Fibroblast of peridontal ligament (primary cell): ENCODE measurements at regions not wholly inside any gene's neighbourhood (a gene's known extent, or its start where the extent isn't known, plus 50 kb on each side); places are given as distances from the start of the nearest gene placed in this dataset.
"Not testable (repeated sequence)": the region's sequence is repeated elsewhere in the genome, so short reads cannot be mapped to it uniquely, and the experiment has no call there.

Experiments
- DNase-seq: peaks from one replicate; pipeline ENCODE4 v3.0.0-alpha.2; 2010; ENCODE audit errors: extremely low read depth

- no peak for DNase-seq
Observed at GRCh38 chr16:17984810-17985209, 351.7 kb downstream of the NPIPA8 start.

- no peak for DNase-seq
Observed at GRCh38 chr16:17983847-17984639, 352.5 kb downstream of the NPIPA8 start.

GRCh38 chr16:17983114-17983513, 353.4 kb downstream of the NPIPA8 start:
- DNase-seq: no peak

GRCh38 chr16:17977260-17977659, 359.3 kb downstream of the NPIPA8 start:
- DNase-seq: no peak

GRCh38 chr16:17972460-17972943, 364.0 kb downstream of the NPIPA8 start:
- no peak for DNase-seq

- no peak for DNase-seq
Observed at GRCh38 chr16:17970816-17971331, 365.7 kb downstream of the NPIPA8 start.

GRCh38 chr16:17970157-17970765, 366.3 kb downstream of the NPIPA8 start:
- DNase-seq: no peak

- DNase-seq: no peak
Observed at GRCh38 chr16:17965133-17965900, 371.2 kb downstream of the NPIPA8 start.

- DNase-seq: no peak
Observed at GRCh38 chr16:17964196-17964595, 372.3 kb downstream of the NPIPA8 start.

- no peak for DNase-seq
Observed at GRCh38 chr16:17963185-17963836, 373.2 kb downstream of the NPIPA8 start.

- no peak for DNase-seq
Observed at GRCh38 chr16:17962726-17963125, 373.8 kb downstream of the NPIPA8 start.

GRCh38 chr16:17961822-17962221, 374.7 kb downstream of the NPIPA8 start:
- DNase-seq: not testable (repeated sequence)

GRCh38 chr16:17951378-17951777, 385.2 kb downstream of the NPIPA8 start:
- peak; percentile 1 for DNase-seq

GRCh38 chr16:17949982-17950250, 386.6 kb downstream of the NPIPA8 start:
- DNase-seq: no peak

GRCh38 chr16:17949141-17949981, 387.2 kb downstream of the NPIPA8 start:
- no peak for DNase-seq

GRCh38 chr16:17947637-17948036, 388.9 kb downstream of the NPIPA8 start:
- DNase-seq: no peak

GRCh38 chr16:17947165-17947564, 389.4 kb downstream of the NPIPA8 start:
- DNase-seq: no peak

GRCh38 chr16:17945080-17945601, 391.4 kb downstream of the NPIPA8 start:
- no peak for DNase-seq

- no peak for DNase-seq
Observed at GRCh38 chr16:17944345-17944744, 392.2 kb downstream of the NPIPA8 start.

GRCh38 chr16:17942067-17942466, 394.5 kb downstream of the NPIPA8 start:
- no peak for DNase-seq
